ENCODE measurements at regions not wholly inside any gene's neighbourhood (a gene's known extent, or its start where the extent isn't known, plus 50 kb on each side); places are given as distances from the start of the nearest gene placed in this dataset.
"Not testable (repeated sequence)": the region's sequence is repeated elsewhere in the genome, so short reads cannot be mapped to it uniquely, and the experiment has no call there.

DNA sequence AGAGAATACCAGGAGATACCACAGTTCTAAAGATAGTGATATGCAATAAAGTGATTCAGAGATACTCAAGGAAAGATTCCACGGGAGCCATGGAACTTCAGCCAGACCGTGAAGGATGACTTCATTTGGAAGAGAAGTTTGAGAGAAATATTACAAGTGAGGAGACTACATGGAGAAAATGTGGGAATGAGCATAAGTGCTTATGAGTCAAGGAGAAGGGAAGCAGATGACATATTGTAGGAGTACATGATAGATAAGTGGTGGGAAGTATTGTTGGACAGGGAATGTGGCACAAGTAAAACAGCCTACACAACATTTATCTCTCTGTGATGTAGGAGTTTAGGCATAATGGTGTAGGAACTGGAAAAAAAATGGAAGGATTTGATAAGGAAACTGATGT, 122.1 kb upstream of the FBXL17 start:
- CTCF ChIA-PET: no interaction called here
- TF ChIP-seq ARNT (IDR thresholded peaks at IDR 0.05) (no peak), L3MBTL2 (conservative IDR thresholded peaks at IDR 0.05) (no peak), HDGF (IDR thresholded peaks at IDR 0.05; ENCODE audit: borderline replicate concordance) (no peak), CTBP1 (IDR thresholded peaks at IDR 0.05; ENCODE audit: borderline replicate concordance) (no peak), ZNF384 (IDR thresholded peaks at IDR 0.05) (no peak), SUZ12 (IDR thresholded peaks at IDR 0.05) (no peak), ELF4 (IDR thresholded peaks at IDR 0.05) (no peak), FOXK2 (IDR thresholded peaks at IDR 0.05) (no peak), TARDBP (IDR thresholded peaks at IDR 0.05) (no peak), BHLHE40 (IDR thresholded peaks at IDR 0.05; ENCODE audit: borderline replicate concordance) (no peak)
- TF ChIP-seq, protein P1, sequence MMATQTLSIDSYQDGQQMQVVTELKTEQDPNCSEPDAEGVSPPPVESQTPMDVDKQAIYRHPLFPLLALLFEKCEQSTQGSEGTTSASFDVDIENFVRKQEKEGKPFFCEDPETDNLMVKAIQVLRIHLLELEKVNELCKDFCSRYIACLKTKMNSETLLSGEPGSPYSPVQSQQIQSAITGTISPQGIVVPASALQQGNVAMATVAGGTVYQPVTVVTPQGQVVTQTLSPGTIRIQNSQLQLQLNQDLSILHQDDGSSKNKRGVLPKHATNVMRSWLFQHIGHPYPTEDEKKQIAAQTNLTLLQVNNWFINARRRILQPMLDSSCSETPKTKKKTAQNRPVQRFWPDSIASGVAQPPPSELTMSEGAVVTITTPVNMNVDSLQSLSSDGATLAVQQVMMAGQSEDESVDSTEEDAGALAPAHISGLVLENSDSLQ (IDR thresholded peaks at IDR 0.05): no peak
- POLR2A ChIA-PET: no interaction called here
- no peak for DNase-seq (ENCODE audit: extremely low spot score)

DNA sequence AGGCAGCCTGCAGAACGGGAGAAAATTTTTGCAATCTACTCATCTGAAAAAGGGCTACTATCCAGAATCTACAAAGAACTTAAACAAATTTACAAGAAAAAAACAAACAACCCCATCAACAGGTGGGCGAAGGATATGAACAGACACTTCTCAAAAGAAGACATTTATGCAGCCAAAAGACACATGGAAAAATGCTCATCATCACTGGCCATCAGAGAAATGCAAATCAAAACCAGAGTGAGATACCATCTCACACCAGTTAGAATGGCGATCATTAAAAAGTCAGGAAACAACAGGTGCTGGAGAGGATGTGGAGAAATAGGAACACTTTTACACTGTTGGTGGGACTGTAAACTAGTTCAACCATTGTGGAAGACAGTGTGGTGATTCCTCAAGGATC, 113.7 kb upstream of the FBXL17 start:
- POLR2A ChIA-PET; DNase-seq (ENCODE audit: extremely low spot score); CTCF ChIA-PET: not testable (repeated sequence)

DNA sequence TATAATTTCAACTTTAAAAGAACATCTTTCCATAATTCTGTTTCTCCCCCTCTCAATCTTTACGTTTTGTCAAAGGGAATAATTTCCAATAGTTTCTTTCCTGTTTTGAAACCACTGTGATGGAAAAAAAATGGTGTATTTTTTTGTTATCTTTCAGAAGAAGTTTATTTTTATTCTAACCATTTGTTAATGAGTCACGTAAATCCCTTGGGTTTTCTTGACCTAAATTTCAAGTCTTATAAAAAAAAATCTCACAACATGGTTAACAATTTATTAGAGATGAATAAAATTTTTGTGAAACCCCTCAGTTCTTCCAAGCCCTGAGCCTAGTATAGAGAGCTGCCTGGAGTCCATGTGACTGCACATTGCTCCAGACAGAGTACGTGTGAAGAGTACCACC, 106.1 kb upstream of the FBXL17 start:
- POLR2A ChIA-PET: no interaction called here
- CTCF ChIA-PET: no interaction called here
- no peak for DNase-seq (ENCODE audit: extremely low spot score)

DNA sequence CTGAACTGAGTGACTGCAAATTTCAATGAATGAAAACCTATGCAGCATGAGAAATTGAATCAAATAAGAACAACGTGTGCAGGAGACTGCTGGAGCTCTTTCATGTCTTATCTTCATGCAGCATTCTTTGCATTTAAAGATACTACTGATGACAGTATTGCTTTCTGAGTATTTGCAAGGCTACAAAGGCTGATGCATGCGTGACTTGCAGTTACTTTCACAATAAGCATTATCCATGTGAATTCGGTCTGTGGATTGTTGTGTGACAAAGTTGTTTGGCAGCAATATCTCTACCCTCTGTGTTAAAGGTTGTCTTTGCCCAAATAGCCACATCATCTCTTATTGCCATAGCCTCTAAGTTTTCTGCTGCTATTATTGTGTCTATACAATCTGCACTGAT, 102.1 kb upstream of the FBXL17 start:
- POLR2A ChIA-PET: no interaction called here
- CTCF ChIA-PET: no interaction called here
- TF ChIP-seq ARNT (IDR thresholded peaks at IDR 0.05) (no peak), HDGF (IDR thresholded peaks at IDR 0.05; ENCODE audit: borderline replicate concordance) (no peak), FOXM1 (IDR thresholded peaks at IDR 0.05; ENCODE audit: borderline replicate concordance) (no peak), L3MBTL2 (conservative IDR thresholded peaks at IDR 0.05) (no peak), LEF1 (IDR thresholded peaks at IDR 0.05; ENCODE audit: borderline replicate concordance) (no peak), SUZ12 (IDR thresholded peaks at IDR 0.05) (no peak), NFRKB (IDR thresholded peaks at IDR 0.05) (no peak), BHLHE40 (IDR thresholded peaks at IDR 0.05; ENCODE audit: borderline replicate concordance) (no peak), ZNF384 (IDR thresholded peaks at IDR 0.05) (no peak), TARDBP (IDR thresholded peaks at IDR 0.05) (no peak), SP1 (IDR thresholded peaks at IDR 0.05) (no peak)
- TF ChIP-seq, protein P1 (IDR thresholded peaks at IDR 0.05): no peak
- no peak for DNase-seq (ENCODE audit: extremely low spot score)

More for the DNA sequence above, 106.1 kb upstream of the FBXL17 start:
- TF ChIP-seq FOXM1 (IDR thresholded peaks at IDR 0.05; ENCODE audit: borderline replicate concordance): no peak
- TF ChIP-seq L3MBTL2 (conservative IDR thresholded peaks at IDR 0.05): no peak
- TF ChIP-seq, protein P1 (IDR thresholded peaks at IDR 0.05): no peak
- TF ChIP-seq NFRKB (IDR thresholded peaks at IDR 0.05): no peak
- TF ChIP-seq CTBP1 (IDR thresholded peaks at IDR 0.05; ENCODE audit: borderline replicate concordance): no peak
- no peak for TF ChIP-seq FOXA1 (IDR thresholded peaks at IDR 0.05)
- TF ChIP-seq LEF1 (IDR thresholded peaks at IDR 0.05; ENCODE audit: borderline replicate concordance): no peak
- TF ChIP-seq SP1 (IDR thresholded peaks at IDR 0.05): no peak
- TF ChIP-seq FOXK2 (IDR thresholded peaks at IDR 0.05): no peak
- TF ChIP-seq TARDBP (IDR thresholded peaks at IDR 0.05): no peak
- no peak for TF ChIP-seq SUZ12 (IDR thresholded peaks at IDR 0.05)
- no peak for TF ChIP-seq ELF4 (IDR thresholded peaks at IDR 0.05)
- no peak for TF ChIP-seq BHLHE40 (IDR thresholded peaks at IDR 0.05; ENCODE audit: borderline replicate concordance)
- no peak for TF ChIP-seq ZNF384 (IDR thresholded peaks at IDR 0.05)
- TF ChIP-seq ARNT (IDR thresholded peaks at IDR 0.05): no peak
- TF ChIP-seq HDGF (IDR thresholded peaks at IDR 0.05; ENCODE audit: borderline replicate concordance): no peak

DNA sequence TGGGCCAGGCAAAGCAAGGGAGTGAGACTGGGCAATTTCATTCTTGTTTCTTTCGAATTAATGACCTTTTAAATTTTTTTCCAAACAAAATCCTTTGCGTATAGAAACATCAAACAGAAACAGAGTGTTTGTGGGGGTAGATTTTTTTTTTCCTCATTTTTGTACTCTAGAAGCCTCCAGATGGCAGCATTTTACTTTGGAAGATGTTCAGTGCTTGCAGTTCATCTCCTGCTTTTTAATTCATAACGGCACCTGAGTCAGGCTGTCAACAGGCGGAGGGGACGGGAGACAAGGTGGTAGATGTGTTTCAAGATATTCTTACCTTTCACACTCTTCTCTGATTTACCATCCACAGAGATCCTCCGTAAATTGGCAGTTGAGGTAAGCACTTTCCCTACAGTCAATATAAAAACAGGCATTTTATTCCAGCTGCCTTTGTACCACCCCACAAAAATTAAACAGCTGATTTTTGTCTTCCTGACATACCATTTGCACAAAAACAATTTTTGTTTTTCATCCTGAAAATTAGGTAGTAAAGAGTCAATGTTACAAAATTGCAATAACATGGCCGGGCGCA, 99.5 kb upstream of the FBXL17 start:
- peak; percentile 39 for DNase-seq (ENCODE audit: extremely low spot score)
- POLR2A ChIA-PET: no interaction called here
- CTCF ChIA-PET: no interaction called here
- TF ChIP-seq ELF4 (IDR thresholded peaks at IDR 0.05) (no peak), ARNT (IDR thresholded peaks at IDR 0.05) (no peak), LEF1 (IDR thresholded peaks at IDR 0.05; ENCODE audit: borderline replicate concordance) (no peak), ZNF384 (IDR thresholded peaks at IDR 0.05) (peak; percentile 72), SP1 (IDR thresholded peaks at IDR 0.05) (no peak), SUZ12 (IDR thresholded peaks at IDR 0.05) (no peak), NFRKB (IDR thresholded peaks at IDR 0.05) (no peak), FOXK2 (IDR thresholded peaks at IDR 0.05) (no peak)

DNA sequence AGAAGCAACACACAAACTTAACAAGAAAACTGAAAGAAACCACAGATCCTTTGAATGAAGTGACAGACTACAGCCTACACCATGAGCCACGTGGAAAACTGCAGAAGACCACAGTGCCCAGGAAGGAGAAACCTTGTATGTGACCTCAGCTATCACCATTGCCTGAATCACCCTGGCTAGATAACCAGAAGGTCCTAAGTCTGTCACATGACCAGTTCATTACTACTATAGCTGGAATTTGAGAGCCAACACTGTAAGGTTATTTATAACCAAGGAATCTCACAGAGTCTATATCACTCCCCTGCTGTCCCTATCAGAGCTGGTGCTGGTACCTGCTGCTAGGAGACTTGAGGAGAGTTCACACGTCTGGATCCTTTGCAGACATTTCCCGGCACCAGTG, 90.3 kb upstream of the FBXL17 start:
- TF ChIP-seq, protein P1 (IDR thresholded peaks at IDR 0.05): no peak
- no peak for TF ChIP-seq FOXK2 (IDR thresholded peaks at IDR 0.05)
- no peak for TF ChIP-seq LEF1 (IDR thresholded peaks at IDR 0.05; ENCODE audit: borderline replicate concordance)
- TF ChIP-seq ZNF384 (IDR thresholded peaks at IDR 0.05): no peak
- TF ChIP-seq CTBP1 (IDR thresholded peaks at IDR 0.05; ENCODE audit: borderline replicate concordance): no peak
- TF ChIP-seq L3MBTL2 (conservative IDR thresholded peaks at IDR 0.05): no peak
- TF ChIP-seq TARDBP (IDR thresholded peaks at IDR 0.05): no peak
- no peak for TF ChIP-seq ARNT (IDR thresholded peaks at IDR 0.05)
- no peak for TF ChIP-seq FOXA1 (IDR thresholded peaks at IDR 0.05)
- TF ChIP-seq SUZ12 (IDR thresholded peaks at IDR 0.05): no peak
- no peak for TF ChIP-seq FOXM1 (IDR thresholded peaks at IDR 0.05; ENCODE audit: borderline replicate concordance)
- no peak for TF ChIP-seq BHLHE40 (IDR thresholded peaks at IDR 0.05; ENCODE audit: borderline replicate concordance)
- TF ChIP-seq SP1 (IDR thresholded peaks at IDR 0.05): no peak
- no peak for TF ChIP-seq NFRKB (IDR thresholded peaks at IDR 0.05)
- TF ChIP-seq ELF4 (IDR thresholded peaks at IDR 0.05): no peak
- no peak for TF ChIP-seq HDGF (IDR thresholded peaks at IDR 0.05; ENCODE audit: borderline replicate concordance)
- POLR2A ChIA-PET: no interaction called here
- CTCF ChIA-PET: no interaction called here
- no peak for DNase-seq (ENCODE audit: extremely low spot score)

Measured in HEK293T (cell line).